ENCODE measurements at regions not wholly inside any gene's neighbourhood (a gene's known extent, or its start where the extent isn't known, plus 50 kb on each side); places are given as distances from the start of the nearest gene placed in this dataset.

DNA sequence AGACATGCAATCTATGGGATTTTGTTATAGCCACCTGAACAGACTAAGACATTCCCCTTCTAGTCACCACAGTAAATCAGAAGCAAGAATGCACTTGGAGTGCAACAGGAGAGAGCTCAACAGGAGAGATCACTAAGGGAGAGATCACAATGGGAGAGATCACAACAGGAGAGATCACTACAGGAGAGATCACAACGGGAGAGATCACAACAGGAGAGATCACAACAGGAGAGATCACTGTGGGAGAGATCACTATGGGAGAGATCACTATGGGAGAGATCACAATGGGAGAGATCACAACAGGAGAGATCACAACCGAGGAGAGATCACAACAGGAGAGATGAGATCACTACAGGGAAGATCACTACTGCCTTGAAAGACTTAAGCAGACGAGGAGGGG is 238.5 kb upstream of the PITRM1 start:
- no peak for DNase-seq (ENCODE audit: low read depth)
- H3K4me3 ChIP-seq (ENCODE audit: low read depth, low read length): no peak overlapping the region
- TF ChIP-seq CTCF (IDR thresholded peaks at IDR 0.05; ENCODE audit: insufficient read depth, low read depth, low read length): no peak

DNA sequence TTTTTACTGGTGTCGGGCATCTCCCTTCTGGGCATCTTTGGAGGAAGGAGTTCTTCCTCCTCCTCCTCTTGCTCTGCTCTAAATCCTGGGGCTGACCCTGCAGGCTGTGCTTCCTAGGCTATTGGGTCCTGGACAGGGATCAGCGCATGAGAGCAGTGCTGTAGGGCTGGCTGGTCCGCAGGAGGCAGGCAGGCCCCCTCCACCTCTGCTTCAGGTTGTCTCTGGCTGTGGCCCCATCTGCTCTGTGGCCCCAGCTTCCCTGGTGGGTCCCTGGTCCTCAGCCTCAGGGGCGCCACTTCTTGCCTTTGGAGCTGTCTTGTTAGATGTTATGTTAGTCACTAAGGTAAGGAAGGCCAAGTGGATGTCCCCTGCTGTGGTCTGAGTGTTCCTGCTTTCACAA is 237.3 kb upstream of the PITRM1 start:
- no peak for DNase-seq (ENCODE audit: low read depth)
- TF ChIP-seq CTCF (IDR thresholded peaks at IDR 0.05; ENCODE audit: insufficient read depth, low read depth, low read length): no peak
- H3K4me3 ChIP-seq (ENCODE audit: low read depth, low read length): no peak overlapping the region

DNA sequence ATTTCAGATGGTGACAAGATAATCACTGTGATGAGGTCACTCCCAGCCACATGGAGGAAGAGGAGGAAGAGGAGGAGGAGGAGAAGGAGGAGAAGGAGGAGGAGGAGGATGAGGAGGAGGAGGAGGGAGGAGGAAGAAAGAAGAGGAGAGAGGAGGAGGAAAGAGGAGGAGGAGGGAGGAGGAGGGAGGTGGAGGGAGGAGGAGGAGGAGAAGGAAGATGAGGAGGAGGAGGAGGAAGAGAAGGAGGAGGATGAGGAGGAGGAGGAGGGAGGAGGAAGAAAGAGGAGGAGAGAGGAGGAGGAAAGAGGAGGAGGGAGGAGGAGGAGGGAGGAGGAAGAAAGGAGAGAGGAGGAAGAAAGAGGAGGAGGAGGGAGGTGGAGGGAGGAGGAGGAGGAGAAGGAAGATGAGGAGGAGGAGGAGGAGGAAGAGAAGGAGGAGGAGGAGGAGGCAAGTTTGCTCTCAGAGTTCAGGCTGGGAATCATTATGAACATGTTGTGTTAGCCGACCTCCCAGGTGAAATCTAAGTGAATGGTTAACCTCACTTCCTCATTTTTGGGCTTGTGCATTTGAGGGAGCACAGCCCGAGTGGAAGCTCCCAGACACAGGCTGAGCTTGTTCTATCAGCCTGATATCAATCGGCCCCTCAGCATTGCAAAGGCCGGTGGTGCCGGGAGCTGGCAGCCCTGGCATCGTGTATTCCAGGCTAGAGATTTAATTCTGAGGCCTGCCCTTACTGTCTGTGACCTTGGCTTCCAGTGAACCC is 236.2 kb upstream of the PITRM1 start:
- TF ChIP-seq CTCF (IDR thresholded peaks at IDR 0.05; ENCODE audit: insufficient read depth, low read depth, low read length): no peak
- no peak for DNase-seq (ENCODE audit: low read depth)
- no peak overlapping the region for H3K4me3 ChIP-seq (ENCODE audit: low read depth, low read length)

DNA sequence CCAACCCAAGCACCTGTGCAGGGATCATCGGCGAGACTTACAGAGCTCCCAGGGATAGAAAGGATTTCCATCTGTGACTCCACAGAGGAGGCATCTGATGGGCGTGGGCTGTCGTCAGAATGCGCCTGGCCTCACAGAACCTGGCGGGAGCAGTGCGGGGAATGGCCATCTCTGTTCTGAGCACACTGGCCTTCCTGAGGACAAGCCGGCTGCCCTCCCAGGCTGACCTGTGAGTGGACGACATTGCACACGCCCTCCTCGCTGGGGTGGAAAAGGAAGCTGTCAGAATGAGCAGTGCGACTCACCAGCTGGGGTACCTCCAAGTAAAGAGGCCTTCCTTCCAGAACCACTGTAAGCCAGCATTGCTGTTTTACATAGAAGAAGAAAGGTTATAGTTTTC is 234.6 kb upstream of the PITRM1 start:
- H3K4me3 ChIP-seq (ENCODE audit: low read depth, low read length): no peak overlapping the region
- DNase-seq (ENCODE audit: low read depth): no peak

GRCh38 chr10:3406556-3406955 is 234.0 kb upstream of the PITRM1 start:
- no peak for TF ChIP-seq CTCF (IDR thresholded peaks at IDR 0.05; ENCODE audit: insufficient read depth, low read depth, low read length)
- DNase-seq (ENCODE audit: low read depth): no peak
- no peak overlapping the region for H3K4me3 ChIP-seq (ENCODE audit: low read depth, low read length)

More for the DNA sequence above, 234.6 kb upstream of the PITRM1 start:
- no peak for TF ChIP-seq CTCF (IDR thresholded peaks at IDR 0.05; ENCODE audit: insufficient read depth, low read depth, low read length)

GRCh38 chr10:3404381-3404780 is 231.8 kb upstream of the PITRM1 start:
- DNase-seq (ENCODE audit: low read depth): no peak
- H3K4me3 ChIP-seq (ENCODE audit: low read depth, low read length): no peak overlapping the region
- no peak for TF ChIP-seq CTCF (IDR thresholded peaks at IDR 0.05; ENCODE audit: insufficient read depth, low read depth, low read length)

All from fibroblast of villous mesenchyme (primary cell).